GM12891 (cell line): ENCODE measurements at regions not wholly inside any gene's neighbourhood (a gene's known extent, or its start where the extent isn't known, plus 50 kb on each side); places are given as distances from the start of the nearest gene placed in this dataset.

ENCODE experiments used
- POLR2A ChIP-seq: IDR thresholded peaks from 2 replicates; pipeline ENCODE4 v1.6.1; 2011; ENCODE audit warnings: low read depth, low read length, control low read depth
- POLR2AphosphoS5 ChIP-seq: IDR thresholded peaks from 2 replicates; pipeline ENCODE4 v1.6.1; 2011; ENCODE audit warnings: low read depth, low read length, control low read depth

DNA sequence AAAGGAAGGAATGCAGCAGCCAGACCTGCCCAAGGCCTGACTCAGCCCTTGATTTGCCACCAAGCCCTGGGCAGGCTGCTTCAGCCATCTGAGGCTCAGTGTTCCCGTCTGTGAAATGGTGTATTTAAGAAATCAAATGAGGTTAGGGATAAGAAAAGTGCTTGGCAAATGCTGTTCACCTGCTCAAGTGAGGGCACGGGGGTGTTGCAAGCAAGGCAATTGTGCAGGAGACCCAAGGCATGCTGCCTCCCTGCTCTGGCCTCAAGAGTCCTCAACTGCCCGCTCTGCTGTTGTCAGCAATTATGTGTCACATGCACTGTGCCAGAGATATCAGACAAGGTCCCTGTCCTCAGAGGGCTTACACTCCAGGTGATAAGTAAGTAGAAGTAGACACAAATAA lies 101.8 kb downstream of the TPRA1 start:
- TF ChIP-seq POLR2AphosphoS5, result no peak
- TF ChIP-seq POLR2A, result no peak
